Stimulated activated CD8-positive, alpha-beta memory T cell treated with anti-CD3 and anti-CD28 coated beads, Interleukin-4, amount 100 ng/mL, for 24 hours (primary cell): ENCODE measurements at regions not wholly inside any gene's neighbourhood (a gene's known extent, or its start where the extent isn't known, plus 50 kb on each side); places are given as distances from the start of the nearest gene placed in this dataset.
"Not testable (repeated sequence)": the region's sequence is repeated elsewhere in the genome, so short reads cannot be mapped to it uniquely, and the experiment has no call there.

Experiments
- DNase-seq: peaks from one replicate; pipeline ENCODE4 v3.0.0-alpha.2; 2020; ENCODE audit warnings: low read depth

GRCh38 chr6:26234421-26235301, 130.3 kb upstream of the BTN3A2 start:
- no peak for DNase-seq

GRCh38 chr6:26235302-26235670, 129.7 kb upstream of the BTN3A2 start:
- DNase-seq: no peak

GRCh38 chr6:26239415-26239814, 125.6 kb upstream of the BTN3A2 start:
- DNase-seq: not testable (repeated sequence)

GRCh38 chr6:26240157-26241032, 124.6 kb upstream of the BTN3A2 start:
- peak; percentile 46 for DNase-seq

- DNase-seq: no peak
Observed at GRCh38 chr6:26241033-26241895, 123.7 kb upstream of the BTN3A2 start.

- DNase-seq: no peak
Observed at GRCh38 chr6:26243132-26243531, 121.9 kb upstream of the BTN3A2 start.

- DNase-seq: no peak
Observed at GRCh38 chr6:26243752-26244151, 121.2 kb upstream of the BTN3A2 start.

GRCh38 chr6:26246058-26246457, 118.9 kb upstream of the BTN3A2 start:
- DNase-seq: no peak

- DNase-seq: no peak
Observed at GRCh38 chr6:26246553-26246952, 118.4 kb upstream of the BTN3A2 start.

- no peak for DNase-seq
Observed at GRCh38 chr6:26249707-26249956, 115.4 kb upstream of the BTN3A2 start.

- no peak for DNase-seq
Observed at GRCh38 chr6:26249957-26250697, 114.9 kb upstream of the BTN3A2 start.

- DNase-seq: no peak
Observed at GRCh38 chr6:26250698-26251044, 114.3 kb upstream of the BTN3A2 start.

- DNase-seq: peak; percentile 40
Observed at GRCh38 chr6:26251354-26252076, 113.5 kb upstream of the BTN3A2 start.

- DNase-seq: no peak
Observed at GRCh38 chr6:26252077-26252472, 112.9 kb upstream of the BTN3A2 start.

- no peak for DNase-seq
Observed at GRCh38 chr6:26254724-26255123, 110.3 kb upstream of the BTN3A2 start.

GRCh38 chr6:26257272-26257671, 107.7 kb upstream of the BTN3A2 start:
- no peak for DNase-seq

GRCh38 chr6:26258212-26258977, 106.6 kb upstream of the BTN3A2 start:
- no peak for DNase-seq

GRCh38 chr6:26260110-26260637, 104.8 kb upstream of the BTN3A2 start:
- DNase-seq: no peak

GRCh38 chr6:26260725-26261490, 104.1 kb upstream of the BTN3A2 start:
- DNase-seq: no peak
